Mesendoderm (in vitro differentiated cells): ENCODE measurements at regions not wholly inside any gene's neighbourhood (a gene's known extent, or its start where the extent isn't known, plus 50 kb on each side); places are given as distances from the start of the nearest gene placed in this dataset.
"Not testable (repeated sequence)": the region's sequence is repeated elsewhere in the genome, so short reads cannot be mapped to it uniquely, and the experiment has no call there.

ENCODE experiments used
- DNase-seq: peaks from one replicate; pipeline ENCODE4 v3.0.0; 2013
- H2AK5ac ChIP-seq: 2 replicates; pipeline ENCODE4 v1.6.1; 2013; ENCODE audit warnings: low read length, inconsistent platforms
- H2BK120ac ChIP-seq: 2 replicates; pipeline ENCODE4 v1.6.1; 2013; ENCODE audit warnings: low read depth, mild to moderate bottlenecking, low read length, moderate library complexity, mixed read lengths
- H2BK15ac ChIP-seq: replicated peaks from 2 replicates; pipeline ENCODE4 v1.6.1; 2013; ENCODE audit warnings: low read depth, mild to moderate bottlenecking, moderate library complexity
- H2BK5ac ChIP-seq: 2 replicates; pipeline ENCODE4 v1.6.1; 2013; ENCODE audit warnings: low read length, inconsistent platforms
- H3K18ac ChIP-seq: 2 replicates; pipeline ENCODE4 v1.6.1; 2013; ENCODE audit warnings: mild to moderate bottlenecking, low read length, mixed read lengths
- H3K23ac ChIP-seq: one replicate; pipeline ENCODE4 v1.6.1; 2013; ENCODE audit warnings: low read length
- H3K27ac ChIP-seq: 2 replicates; pipeline ENCODE4 v1.5.1; 2013; ENCODE audit warnings: low read depth, mild to moderate bottlenecking, inconsistent platforms, low read length, moderate library complexity
- H3K27me3 ChIP-seq: 2 replicates; pipeline ENCODE4 v1.6.1; 2013; ENCODE audit warnings: low read length, control low read depth, mild to moderate bottlenecking, inconsistent platforms; ENCODE audit not compliant: insufficient read depth, poor library complexity
- H3K36me3 ChIP-seq: 2 replicates; pipeline ENCODE4 v1.6.1; 2013; ENCODE audit warnings: low read length, inconsistent platforms; ENCODE audit not compliant: control insufficient read depth, insufficient read depth
- H3K4ac ChIP-seq: one replicate; pipeline ENCODE4 v1.6.1; 2013; ENCODE audit warnings: low read depth, mild to moderate bottlenecking, low read length, moderate library complexity
- H3K4me1 ChIP-seq: 2 replicates; pipeline ENCODE4 v1.6.1; 2013; ENCODE audit warnings: low read depth, low read length, inconsistent platforms; ENCODE audit not compliant: control insufficient read depth
- H3K4me2 ChIP-seq: 2 replicates; pipeline ENCODE4 v1.6.1; 2013; ENCODE audit warnings: low read length
- H3K4me3 ChIP-seq: 2 replicates; pipeline ENCODE4 v1.5.1; 2013; ENCODE audit warnings: mild to moderate bottlenecking, low read length
- H3K56ac ChIP-seq: one replicate; pipeline ENCODE4 v1.6.1; 2013; ENCODE audit warnings: low read length
- H3K79me1 ChIP-seq: 2 replicates; pipeline ENCODE4 v1.6.1; 2013; ENCODE audit warnings: low read length, inconsistent platforms
- H3K79me2 ChIP-seq: 2 replicates; pipeline ENCODE4 v1.6.1; 2013; ENCODE audit warnings: mild to moderate bottlenecking, low read length; ENCODE audit not compliant: control insufficient read depth, insufficient read depth
- H3K9ac ChIP-seq: 2 replicates; pipeline ENCODE4 v1.6.1; 2013; ENCODE audit warnings: low read length, inconsistent platforms
- H4K5ac ChIP-seq: one replicate; pipeline ENCODE4 v1.6.1; 2013; ENCODE audit warnings: low read length
- H4K8ac ChIP-seq: one replicate; pipeline ENCODE4 v1.6.1; 2013; ENCODE audit warnings: low read depth, mild to moderate bottlenecking, control low read depth, low read length, moderate library complexity
- WGBS: extraction: QIAGEN DNeasy Blood & Tissue Kit; methylation state at CpG from one replicate; pipeline ENCODE4 v1.1.7; 2013; ENCODE audit warnings: low lambda C conversion rate, missing lambda C conversion rate; ENCODE audit not compliant: insufficient coverage; ENCODE audit errors: extremely low coverage; 5-methylcytosine and 5-hydroxymethylcytosine counted together

- not testable (repeated sequence) for H3K79me1 ChIP-seq, H3K4me1 ChIP-seq, H4K5ac ChIP-seq, H4K8ac ChIP-seq, H3K27ac ChIP-seq, H2BK5ac ChIP-seq, H3K56ac ChIP-seq, H3K4me3 ChIP-seq, H3K27me3 ChIP-seq, H3K4ac ChIP-seq, H3K18ac ChIP-seq, H3K79me2 ChIP-seq, H2BK15ac ChIP-seq, DNase-seq, H2AK5ac ChIP-seq, H2BK120ac ChIP-seq, H3K9ac ChIP-seq, H3K36me3 ChIP-seq, H3K23ac ChIP-seq, H3K4me2 ChIP-seq
- WGBS, result no CpG with 5 or more reads among the region's 12 CpGs
Observed at GRCh38 chr1:2851918-2852317, 50.4 kb upstream of the TTC34 start.

- H3K27me3 ChIP-seq, result no peaks in the 10 kb centered on the region
- no peaks in the 10 kb centered on the region for H3K79me1 ChIP-seq
- no peak overlapping the region for H3K4me3 ChIP-seq
Observed at GRCh38 chr1:2853711-2854110, 52.2 kb upstream of the TTC34 start.

GRCh38 chr1:2854151-2854550 is 52.7 kb upstream of the TTC34 start:
- Histone ChIP-seq H3K4me1 (no peaks in the 10 kb centered on the region), H3K27ac (no peak overlapping the region), H2BK120ac (no peak overlapping the region), H3K4me2 (no peak overlapping the region), H3K4me3 (no peak overlapping the region), H3K56ac (no peak overlapping the region), H3K79me2 (no peaks in the 10 kb centered on the region), H3K9ac (no peak overlapping the region), H2AK5ac (no peak overlapping the region), H2BK15ac (no peak overlapping the region), H3K36me3 (no peaks in the 10 kb centered on the region), H3K79me1 (no peaks in the 10 kb centered on the region), H3K4ac (no peak overlapping the region), H4K8ac (no peak overlapping the region), H3K18ac (no peak overlapping the region), H3K23ac (no peak overlapping the region), H3K27me3 (no peaks in the 10 kb centered on the region), H4K5ac (no peak overlapping the region), H2BK5ac (no peak overlapping the region)
- WGBS, result no CpG with 5 or more reads among the region's 13 CpGs
- DNase-seq, result no peak

More at GRCh38 chr1:2853711-2854110, 52.2 kb upstream of the TTC34 start:
- no peak overlapping the region for H3K56ac ChIP-seq
- no peaks in the 10 kb centered on the region for H3K36me3 ChIP-seq
- no peak overlapping the region for H3K23ac ChIP-seq
- no peak overlapping the region for H3K18ac ChIP-seq
- H3K79me2 ChIP-seq, result no peaks in the 10 kb centered on the region
- H3K9ac ChIP-seq, result no peak overlapping the region
- DNase-seq, result no peak
- no peak overlapping the region for H3K4me2 ChIP-seq
- no peak overlapping the region for H4K8ac ChIP-seq
- no peak overlapping the region for H2BK5ac ChIP-seq
- no CpG with 5 or more reads among the region's 9 CpGs for WGBS
- no peak overlapping the region for H3K4ac ChIP-seq
- H2BK120ac ChIP-seq, result no peak overlapping the region
- H3K27ac ChIP-seq, result no peak overlapping the region
- H2BK15ac ChIP-seq, result no peak overlapping the region
- no peaks in the 10 kb centered on the region for H3K4me1 ChIP-seq
- no peak overlapping the region for H2AK5ac ChIP-seq
- H4K5ac ChIP-seq, result no peak overlapping the region

- H3K23ac ChIP-seq, result no peak overlapping the region
- no peak overlapping the region for H3K18ac ChIP-seq
- no peaks in the 10 kb centered on the region for H3K27me3 ChIP-seq
- no peak overlapping the region for H3K9ac ChIP-seq
- H3K79me1 ChIP-seq, result no peaks in the 10 kb centered on the region
- no peak overlapping the region for H3K4me2 ChIP-seq
- H3K36me3 ChIP-seq, result no peaks in the 10 kb centered on the region
- no peak overlapping the region for H2BK120ac ChIP-seq
- H4K5ac ChIP-seq, result no peak overlapping the region
- no peaks in the 10 kb centered on the region for H3K79me2 ChIP-seq
- no peak overlapping the region for H4K8ac ChIP-seq
- H2BK5ac ChIP-seq, result no peak overlapping the region
- no peak for DNase-seq
- no peak overlapping the region for H2BK15ac ChIP-seq
- no peak overlapping the region for H3K4me3 ChIP-seq
- no peak overlapping the region for H3K56ac ChIP-seq
- no peak overlapping the region for H3K27ac ChIP-seq
- WGBS, result no CpG with 5 or more reads among the region's 11 CpGs
- no peak overlapping the region for H2AK5ac ChIP-seq
- H3K4ac ChIP-seq, result no peak overlapping the region
- no peaks in the 10 kb centered on the region for H3K4me1 ChIP-seq
Observed at GRCh38 chr1:2854611-2855010, 53.1 kb upstream of the TTC34 start.

- no peak overlapping the region for H3K56ac ChIP-seq
- H3K9ac ChIP-seq, result no peak overlapping the region
- H3K23ac ChIP-seq, result no peak overlapping the region
- no peak overlapping the region for H2BK15ac ChIP-seq
- no peak overlapping the region for H2AK5ac ChIP-seq
- no peaks in the 10 kb centered on the region for H3K79me2 ChIP-seq
- H3K4me3 ChIP-seq, result no peak overlapping the region
- WGBS, result no CpG with 5 or more reads among the region's 57 CpGs
- no peaks in the 10 kb centered on the region for H3K4me1 ChIP-seq
- H2BK5ac ChIP-seq, result no peak overlapping the region
- DNase-seq, result no peak
- no peak overlapping the region for H3K18ac ChIP-seq
- H3K27me3 ChIP-seq, result no peaks in the 10 kb centered on the region
- H3K27ac ChIP-seq, result no peak overlapping the region
- H4K8ac ChIP-seq, result no peak overlapping the region
- H3K79me1 ChIP-seq, result no peaks in the 10 kb centered on the region
- no peak overlapping the region for H2BK120ac ChIP-seq
- H3K4ac ChIP-seq, result no peak overlapping the region
- H3K36me3 ChIP-seq, result no peaks in the 10 kb centered on the region
- no peak overlapping the region for H3K4me2 ChIP-seq
- H4K5ac ChIP-seq, result no peak overlapping the region
Observed at GRCh38 chr1:2855206-2856065, 53.9 kb upstream of the TTC34 start.

GRCh38 chr1:2856066-2856390 is 54.5 kb upstream of the TTC34 start:
- H3K56ac ChIP-seq, result no peak overlapping the region
- H2BK5ac ChIP-seq, result no peak overlapping the region
- WGBS, result no CpG with 5 or more reads among the region's 13 CpGs
- no peak overlapping the region for H4K5ac ChIP-seq
- no peak overlapping the region for H3K9ac ChIP-seq
- no peak overlapping the region for H3K4me3 ChIP-seq
- H3K23ac ChIP-seq, result no peak overlapping the region
- no peaks in the 10 kb centered on the region for H3K27me3 ChIP-seq
- no peak overlapping the region for H2AK5ac ChIP-seq
- no peaks in the 10 kb centered on the region for H3K79me1 ChIP-seq
- no peaks in the 10 kb centered on the region for H3K79me2 ChIP-seq
- no peak overlapping the region for H3K18ac ChIP-seq
- no peaks in the 10 kb centered on the region for H3K36me3 ChIP-seq
- H3K27ac ChIP-seq, result no peak overlapping the region
- H3K4me2 ChIP-seq, result no peak overlapping the region
- no peaks in the 10 kb centered on the region for H3K4me1 ChIP-seq
- H4K8ac ChIP-seq, result no peak overlapping the region
- no peak overlapping the region for H2BK120ac ChIP-seq
- no peak for DNase-seq
- no peak overlapping the region for H2BK15ac ChIP-seq
- no peak overlapping the region for H3K4ac ChIP-seq
